Testis (tissue), 2 donors: ENCODE measurements at regions not wholly inside any gene's neighbourhood (a gene's known extent, or its start where the extent isn't known, plus 50 kb on each side); places are given as distances from the start of the nearest gene placed in this dataset.

Experiments used
- DNase-seq: peaks from one replicate; pipeline ENCODE4 v3.0.0-alpha.2; 2019
- H3K27ac ChIP-seq, 2 donors: fragments of 200-600 bp; sonication (generic); one replicate each; pipeline ENCODE4 v1.5.1; 2019
- H3K27me3 ChIP-seq: fragments of 200-600 bp; sonication (generic); one replicate; pipeline ENCODE4 v1.5.1; 2019
- H3K36me3 ChIP-seq: fragments of 200-600 bp; sonication (generic); one replicate; pipeline ENCODE4 v1.5.1; 2017; ENCODE audit warnings: low read depth; ENCODE audit errors: missing control alignments
- H3K4me1 ChIP-seq: fragments of 200-600 bp; sonication (generic); one replicate; pipeline ENCODE4 v1.5.1; 2019
- H3K4me3 ChIP-seq, 2 donors: fragments of 200-600 bp; sonication (generic); one replicate each; pipeline ENCODE4 v1.5.1; 2017 to 2019
- H3K9me3 ChIP-seq: fragments of 200-600 bp; sonication (generic); one replicate; pipeline ENCODE4 v1.5.1; 2017
- CTCF ChIP-seq, 3 experiments: fragments of 450-650 bp in 2 of 3; fragments of 200-600 bp in 1 of 3; sonication (generic) in 1 of 3; IDR thresholded peaks; one replicate each; pipeline ENCODE4 v1.5.1; 2016 to 2019; ENCODE audit warnings: antibody characterized with exemption in 3 of 3, mild to moderate bottlenecking in 2 of 3, moderate library complexity in 1 of 3
- POLR2A ChIP-seq: fragments of 450-650 bp; IDR thresholded peaks from one replicate; pipeline ENCODE4 v1.6.1; 2017; ENCODE audit warnings: antibody characterized with exemption, mild to moderate bottlenecking, moderate library complexity
- WGBS, 2 donors: methylation state at CpG; one replicate each; pipeline ENCODE4 v1.1.5; 2018; 5-methylcytosine and 5-hydroxymethylcytosine counted together
- intact Hi-C: fragments of 100-400 bp; cut with DNase I; formaldehyde crosslinking; loops from one replicate; pipeline ENCODE4 v1.15.1; 2023; ENCODE audit warnings: low total_unique reads

GRCh38 chr9:81078555-81078954, 610.8 kb downstream of the TLE1 start:
- DNase-seq = no peak
- no peaks in the 10 kb centered on the region for H3K27me3 ChIP-seq
- WGBS, 2 donors = 92% methylated on average over 3 of the region's 3 CpGs
- H3K4me1 ChIP-seq = no peaks in the 10 kb centered on the region
- no peaks in the 10 kb centered on the region for H3K36me3 ChIP-seq
- no peak overlapping the region for H3K4me3 ChIP-seq
- no peak overlapping the region for H3K27ac ChIP-seq
- intact Hi-C loops = no loop called here
- TF ChIP-seq CTCF (IDR thresholded peaks at IDR 0.05) (no peak), POLR2A (no peak)
- no peaks in the 10 kb centered on the region for H3K9me3 ChIP-seq

- H3K9me3 ChIP-seq = no peaks in the 10 kb centered on the region
- H3K27me3 ChIP-seq = no peaks in the 10 kb centered on the region
- H3K4me3 ChIP-seq = no peak overlapping the region
- DNase-seq = no peak
- H3K36me3 ChIP-seq = no peaks in the 10 kb centered on the region
- H3K4me1 ChIP-seq = no peaks in the 10 kb centered on the region
- TF ChIP-seq POLR2A (no peak), CTCF (IDR thresholded peaks at IDR 0.05) (no peak)
- intact Hi-C loops = no loop called here
- H3K27ac ChIP-seq = no peak overlapping the region
Observed at GRCh38 chr9:81077572-81077971, 611.8 kb downstream of the TLE1 start.

- TF ChIP-seq CTCF (IDR thresholded peaks at IDR 0.05) = no peak
- TF ChIP-seq POLR2A = no peak
- Histone ChIP-seq H3K36me3 (no peaks in the 10 kb centered on the region), H3K4me1 (no peaks in the 10 kb centered on the region), H3K9me3 (no peaks in the 10 kb centered on the region), H3K27ac (no peak overlapping the region), H3K27me3 (no peaks in the 10 kb centered on the region), H3K4me3 (no peak overlapping the region)
- 83 to 88% methylated on average over 2 of the region's 2 CpGs for WGBS, 2 donors
- intact Hi-C loops = no loop called here
- no peak for DNase-seq
Observed at GRCh38 chr9:81076131-81076530, 613.2 kb downstream of the TLE1 start.

GRCh38 chr9:81074221-81074620, 615.1 kb downstream of the TLE1 start:
- Histone ChIP-seq H3K27me3 (no peaks in the 10 kb centered on the region), H3K4me1 (no peaks in the 10 kb centered on the region), H3K9me3 (no peaks in the 10 kb centered on the region), H3K4me3 (no peak overlapping the region), H3K27ac (no peak overlapping the region), H3K36me3 (no peaks in the 10 kb centered on the region)
- no peak for TF ChIP-seq POLR2A
- TF ChIP-seq CTCF (IDR thresholded peaks at IDR 0.05) = no peak
- intact Hi-C loops = no loop called here
- DNase-seq = no peak
- 62 to 82% methylated on average over 4 of the region's 4 CpGs for WGBS, 2 donors

GRCh38 chr9:81073821-81074220, 615.5 kb downstream of the TLE1 start:
- Histone ChIP-seq H3K9me3 (no peaks in the 10 kb centered on the region), H3K36me3 (no peaks in the 10 kb centered on the region), H3K4me1 (no peaks in the 10 kb centered on the region), H3K27ac (no peak overlapping the region), H3K4me3 (no peak overlapping the region), H3K27me3 (no peaks in the 10 kb centered on the region)
- TF ChIP-seq CTCF (IDR thresholded peaks at IDR 0.05) (no peak), POLR2A (no peak)
- no peak for DNase-seq
- intact Hi-C loops = no loop called here
- 79 to 80% methylated on average over 4 of the region's 4 CpGs for WGBS, 2 donors
